DOHH2 (cell line): ENCODE measurements at regions not wholly inside any gene's neighbourhood (a gene's known extent, or its start where the extent isn't known, plus 50 kb on each side); places are given as distances from the start of the nearest gene placed in this dataset.

Experiments
- H3F3A ChIP-seq: fragments of 200-600 bp; sonication (generic), shearing (Covaris generic); 2 replicates; pipeline ENCODE4 v1.6.0; 2016; ENCODE audit warnings: antibody characterized with exemption, mild to moderate bottlenecking; ENCODE audit not compliant: control insufficient read depth, insufficient read depth
- H3K27ac ChIP-seq: fragments of 200-600 bp; sonication (generic); 2 replicates; pipeline ENCODE4 v1.5.1; 2014; ENCODE audit warnings: low read depth, mild to moderate bottlenecking, low read length, moderate library complexity
- H3K27me3 ChIP-seq: fragments of 200-600 bp; sonication (generic); 2 replicates; pipeline ENCODE4 v1.6.1; 2014; ENCODE audit warnings: mild to moderate bottlenecking, low read length, mixed read lengths; ENCODE audit not compliant: control insufficient read depth
- H3K36me3 ChIP-seq: fragments of 200-600 bp; sonication (generic); 2 replicates; pipeline ENCODE4 v1.6.1; 2014; ENCODE audit warnings: mild to moderate bottlenecking, low read length, moderate library complexity, mixed read lengths; ENCODE audit not compliant: control insufficient read depth
- H3K4me1 ChIP-seq: fragments of 200-600 bp; sonication (generic); 2 replicates; pipeline ENCODE4 v1.6.1; 2014; ENCODE audit warnings: mild to moderate bottlenecking, low read length, mixed read lengths; ENCODE audit not compliant: control insufficient read depth
- H3K4me2 ChIP-seq: fragments of 200-600 bp; sonication (generic); 2 replicates; pipeline ENCODE4 v1.6.0; 2014; ENCODE audit warnings: mild to moderate bottlenecking, low read length, moderate library complexity
- H3K4me3 ChIP-seq: fragments of 200-600 bp; sonication (generic); 2 replicates; pipeline ENCODE4 v1.5.1; 2014; ENCODE audit warnings: mild to moderate bottlenecking, low read length, mixed read lengths
- H3K79me2 ChIP-seq: fragments of 200-600 bp; sonication (generic); 2 replicates; pipeline ENCODE4 v1.6.1; 2014; ENCODE audit warnings: mild to moderate bottlenecking, low read length, mixed read lengths; ENCODE audit not compliant: control insufficient read depth
- H3K9me2 ChIP-seq: fragments of 200-600 bp; sonication (generic); replicated peaks from 2 replicates; pipeline ENCODE4 v1.6.1; 2014; ENCODE audit warnings: mild to moderate bottlenecking, low read length, mixed read lengths; ENCODE audit not compliant: control insufficient read depth
- H3K9me3 ChIP-seq: fragments of 200-600 bp; sonication (generic); 2 replicates; pipeline ENCODE4 v1.6.1; 2014; ENCODE audit warnings: antibody characterized with exemption, low read length, mixed read lengths; ENCODE audit not compliant: control insufficient read depth, insufficient read depth
- H4K20me1 ChIP-seq: fragments of 200-600 bp; sonication (generic); 2 replicates; pipeline ENCODE4 v1.6.0; 2014; ENCODE audit warnings: low read depth, mild to moderate bottlenecking, antibody characterized with exemption, low read length, moderate library complexity; ENCODE audit not compliant: control insufficient read depth, insufficient read depth
- CTCF ChIP-seq: fragments of 200-600 bp; sonication (generic); IDR thresholded peaks from one replicate; pipeline ENCODE4 v1.5.1; 2014; ENCODE audit warnings: antibody characterized with exemption, mild to moderate bottlenecking, low read depth, low read length; ENCODE audit not compliant: poor library complexity, severe bottlenecking
- EZH2phosphoT487 ChIP-seq: fragments of 200-600 bp; sonication (generic); IDR thresholded peaks from 2 replicates; pipeline ENCODE4 v1.6.1; 2017; ENCODE audit warnings: borderline replicate concordance, mild to moderate bottlenecking, antibody characterized with exemption, low read length, moderate library complexity, mixed read lengths

- Histone ChIP-seq H3K9me3 (no peaks in the 10 kb centered on the region), H3K4me3 (no peak overlapping the region), H3K36me3 (no peaks in the 10 kb centered on the region), H4K20me1 (no peaks in the 10 kb centered on the region), H3K4me2 (no peak overlapping the region), H3K4me1 (no peaks in the 10 kb centered on the region), H3K79me2 (no peaks in the 10 kb centered on the region), H3K9me2 (no peaks in the 10 kb centered on the region), H3F3A (no peaks in the 10 kb centered on the region), H3K27ac (no peak overlapping the region), H3K27me3 (no peaks in the 10 kb centered on the region)
- TF ChIP-seq CTCF (no peak), EZH2phosphoT487 (no peak)
These were observed 624.3 kb upstream of the ZEB2 start for GRCh38 chr2:145144131-145144728.

- Histone ChIP-seq H3K79me2 (no peaks in the 10 kb centered on the region), H3K9me2 (no peaks in the 10 kb centered on the region), H4K20me1 (no peaks in the 10 kb centered on the region), H3K4me2 (no peak overlapping the region), H3K9me3 (no peaks in the 10 kb centered on the region; the same call in 1 of the 2 replicates), H3K36me3 (no peaks in the 10 kb centered on the region), H3K27ac (no peak overlapping the region), H3F3A (no peaks in the 10 kb centered on the region), H3K27me3 (no peaks in the 10 kb centered on the region), H3K4me3 (no peak overlapping the region), H3K4me1 (no peaks in the 10 kb centered on the region)
- TF ChIP-seq EZH2phosphoT487 (no peak), CTCF (no peak)
These were observed 622.1 kb upstream of the ZEB2 start for GRCh38 chr2:145141981-145142380.

GRCh38 chr2:145140658-145141057 lies 620.7 kb upstream of the ZEB2 start:
- Histone ChIP-seq H3K27ac (no peak overlapping the region), H4K20me1 (no peaks in the 10 kb centered on the region), H3K4me3 (no peak overlapping the region), H3F3A (no peaks in the 10 kb centered on the region), H3K9me3 (peaks cover 2% of the 10 kb centered on the region; the same call in 1 of the 2 replicates), H3K4me1 (no peaks in the 10 kb centered on the region), H3K27me3 (no peaks in the 10 kb centered on the region), H3K79me2 (no peaks in the 10 kb centered on the region), H3K36me3 (no peaks in the 10 kb centered on the region), H3K4me2 (no peak overlapping the region), H3K9me2 (no peaks in the 10 kb centered on the region)
- TF ChIP-seq EZH2phosphoT487 (no peak), CTCF (no peak)

- peaks cover 4% of the 10 kb centered on the region; the same call in 1 of the 2 replicates for H3K9me3 ChIP-seq
- H3K36me3 ChIP-seq: no peaks in the 10 kb centered on the region
- H4K20me1 ChIP-seq: no peaks in the 10 kb centered on the region
- H3K27me3 ChIP-seq: no peaks in the 10 kb centered on the region
- no peak overlapping the region for H3K27ac ChIP-seq
- no peaks in the 10 kb centered on the region for H3K9me2 ChIP-seq
- no peaks in the 10 kb centered on the region for H3K4me1 ChIP-seq
- TF ChIP-seq EZH2phosphoT487: no peak
- TF ChIP-seq CTCF: no peak
- no peak overlapping the region for H3K4me2 ChIP-seq
- H3F3A ChIP-seq: no peaks in the 10 kb centered on the region
- no peak overlapping the region for H3K4me3 ChIP-seq
- H3K79me2 ChIP-seq: no peaks in the 10 kb centered on the region
These were observed 618.7 kb upstream of the ZEB2 start for GRCh38 chr2:145138626-145139025.
